Urothelium cell line (cell line): ENCODE measurements at regions not wholly inside any gene's neighbourhood (a gene's known extent, or its start where the extent isn't known, plus 50 kb on each side); places are given as distances from the start of the nearest gene placed in this dataset.
"Not testable (repeated sequence)": the region's sequence is repeated elsewhere in the genome, so short reads cannot be mapped to it uniquely, and the experiment has no call there.

Experiments
- DNase-seq: peaks from one replicate; pipeline ENCODE4 v3.0.0; 2011; ENCODE audit warnings: low spot score, mixed read lengths
- FAIRE-seq: peaks from 2 replicates; lab custom pipeline; 2011; peaks lifted over from hg19 to GRCh38; lab: Jason Lieb, UNC

DNA sequence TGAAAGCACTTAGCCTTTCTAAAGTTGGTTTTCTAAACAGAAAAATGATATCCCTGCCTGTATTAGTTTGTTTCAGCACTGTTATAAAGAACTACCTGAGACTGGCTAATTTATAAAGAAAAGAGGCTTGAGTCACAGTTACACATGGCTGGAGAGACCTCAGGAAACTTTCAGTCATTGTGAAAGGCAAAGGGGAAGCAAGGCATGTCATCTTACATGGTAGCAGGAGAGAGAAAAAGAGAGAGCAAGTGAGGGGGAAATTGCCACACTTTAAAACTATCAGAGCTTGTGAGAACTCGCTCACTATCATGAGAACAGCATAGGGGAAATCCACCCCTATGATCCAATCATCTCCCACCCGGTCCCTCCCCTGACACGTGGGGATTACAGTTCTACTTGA lies 64.9 kb downstream of the FAM170A start:
- DNase-seq (no peak), FAIRE-seq (no peak)

- no peak for DNase-seq
- FAIRE-seq = no peak
These were observed 76.7 kb downstream of the FAM170A start for GRCh38 chr5:119706049-119706448.

- no peak for FAIRE-seq
These were observed 78.9 kb downstream of the FAM170A start for GRCh38 chr5:119708076-119708790.

GRCh38 chr5:119721775-119722174 lies 92.4 kb downstream of the FAM170A start:
- DNase-seq (no peak), FAIRE-seq (no peak)

More at GRCh38 chr5:119708076-119708790, 78.9 kb downstream of the FAM170A start:
- no peak for DNase-seq

DNA sequence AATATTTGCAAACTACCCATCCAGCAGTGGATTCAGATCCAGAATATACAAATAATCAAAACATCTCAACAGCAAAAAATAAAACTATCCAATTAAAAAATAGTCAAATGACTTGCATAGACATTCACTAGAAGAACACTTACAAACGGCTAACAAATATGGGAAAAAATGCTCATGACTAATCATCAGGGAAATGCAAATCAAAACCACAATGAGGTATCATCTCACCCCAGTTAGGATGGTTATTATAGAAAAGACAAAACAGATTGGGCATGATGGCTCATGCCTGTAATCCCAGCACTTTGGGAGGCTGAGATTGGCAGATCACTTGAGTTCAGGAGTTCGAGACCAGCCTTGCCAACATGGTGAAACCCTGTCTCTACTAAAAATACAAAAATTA lies 95.9 kb downstream of the FAM170A start:
- FAIRE-seq, DNase-seq: not testable (repeated sequence)

GRCh38 chr5:119726544-119726943 lies 97.2 kb downstream of the FAM170A start:
- DNase-seq = no peak
- no peak for FAIRE-seq

DNA sequence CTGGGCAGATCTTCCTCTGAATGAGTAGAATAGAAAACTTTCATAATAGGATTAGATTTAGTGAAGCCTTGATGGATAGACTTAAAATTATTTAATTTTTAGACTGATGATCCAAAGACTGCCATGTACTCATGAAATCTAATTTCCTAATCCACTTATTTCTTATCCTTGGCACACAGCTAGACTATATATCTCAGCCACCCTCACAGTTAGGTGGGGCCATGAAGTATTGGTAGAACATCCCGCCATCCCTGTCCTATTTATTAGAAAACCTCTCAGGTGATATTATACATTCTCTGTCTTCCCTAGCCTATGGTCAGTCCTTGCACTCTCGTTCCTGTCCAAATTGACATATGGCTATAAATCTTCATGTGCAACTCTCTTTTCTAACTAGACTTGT lies 110.9 kb downstream of the FAM170A start:
- DNase-seq (no peak), FAIRE-seq (no peak)

GRCh38 chr5:119741691-119742090 lies 112.3 kb downstream of the FAM170A start:
- FAIRE-seq (no peak), DNase-seq (no peak)

DNA sequence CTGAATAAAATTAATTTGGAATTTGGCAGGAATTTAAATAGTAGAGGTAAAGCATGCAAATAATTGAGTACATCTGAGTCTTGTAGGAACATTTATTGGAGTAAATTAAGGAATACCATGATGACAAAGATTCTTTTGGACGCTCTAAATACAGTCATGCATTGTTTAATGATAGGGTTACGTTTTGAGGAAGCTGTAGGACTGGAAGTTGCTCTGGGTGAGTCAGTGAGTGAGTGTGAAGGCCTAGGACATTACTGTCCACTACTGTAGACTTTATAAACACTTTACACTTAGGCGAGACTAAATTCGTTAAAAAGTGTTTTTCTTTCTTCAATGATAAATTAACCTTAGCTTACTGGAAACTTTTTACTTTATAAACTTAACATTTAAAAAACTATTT lies 113.0 kb downstream of the FAM170A start:
- DNase-seq (no peak), FAIRE-seq (no peak)

GRCh38 chr5:119743927-119744326 lies 114.6 kb downstream of the FAM170A start:
- FAIRE-seq (no peak), DNase-seq (peak; percentile 32)

- FAIRE-seq = no peak
These were observed 116.6 kb downstream of the FAM170A start for GRCh38 chr5:119745976-119746375.

DNA sequence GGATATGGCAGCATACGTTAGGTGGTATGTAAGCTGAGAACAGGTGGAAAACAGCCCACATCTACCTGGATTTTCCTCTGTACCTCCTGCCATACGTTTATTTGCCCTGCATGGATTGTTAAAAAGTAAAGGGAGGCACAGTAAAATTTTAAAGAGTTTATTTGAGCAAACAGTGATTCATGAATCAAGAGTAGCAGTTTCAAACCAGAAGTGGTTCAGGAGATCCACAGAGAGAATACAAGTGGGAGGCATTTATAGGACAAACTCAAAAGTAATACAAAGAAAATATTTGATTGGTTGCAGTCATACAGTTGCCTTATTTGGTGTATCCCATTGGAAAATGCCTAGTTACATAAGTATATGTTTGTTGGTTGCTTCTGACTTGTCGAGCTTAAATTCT lies 117.6 kb downstream of the FAM170A start:
- no peak for DNase-seq
- no peak for FAIRE-seq

More at GRCh38 chr5:119745976-119746375, 116.6 kb downstream of the FAM170A start:
- no peak for DNase-seq

GRCh38 chr5:119750887-119751733 lies 121.8 kb downstream of the FAM170A start:
- FAIRE-seq (no peak), DNase-seq (no peak)

DNA sequence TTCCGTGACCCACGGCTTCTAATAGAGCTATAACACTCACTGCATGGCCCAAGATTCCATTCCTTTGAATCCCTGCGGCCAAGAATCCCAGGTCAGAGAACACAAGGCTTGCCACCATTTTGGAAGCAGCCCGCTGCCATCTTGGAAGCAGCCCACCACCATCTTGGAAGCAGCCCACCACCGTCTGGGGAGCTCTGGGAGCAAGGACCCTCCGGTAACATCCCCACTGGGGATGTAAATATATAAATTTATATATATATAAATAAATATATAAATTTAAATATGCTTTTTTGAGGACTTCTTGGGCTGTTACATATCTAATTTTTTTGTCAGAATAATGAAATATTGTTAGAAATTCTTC lies 122.4 kb downstream of the FAM170A start:
- DNase-seq (no peak), FAIRE-seq (no peak)

- DNase-seq = no peak
- FAIRE-seq = peak; percentile 73
These were observed 123.8 kb downstream of the FAM170A start for GRCh38 chr5:119752921-119753886.

- not testable (repeated sequence) for FAIRE-seq, DNase-seq
These were observed 125.5 kb downstream of the FAM170A start for GRCh38 chr5:119754825-119755224.

DNA sequence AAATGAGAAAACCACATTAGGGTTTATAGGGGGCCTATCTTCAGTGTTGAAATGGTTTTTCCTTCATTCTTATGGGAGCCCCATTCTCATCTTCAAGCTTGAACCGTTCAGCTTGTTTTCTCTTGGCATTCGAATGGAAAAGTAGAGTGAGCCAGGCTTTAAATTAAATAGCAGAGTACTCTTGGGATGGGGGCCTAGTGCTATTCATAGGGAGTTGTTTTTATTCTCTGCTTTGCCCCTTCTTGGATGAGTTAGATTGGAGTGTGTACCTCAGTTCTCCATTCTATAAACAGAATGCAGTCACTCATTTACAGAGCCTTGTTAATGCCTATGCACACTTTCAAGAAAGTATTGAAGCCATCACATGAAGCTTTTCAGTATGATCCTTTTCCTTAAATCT lies 127.9 kb downstream of the FAM170A start:
- FAIRE-seq (no peak), DNase-seq (no peak)

GRCh38 chr5:119769695-119770693 lies 140.6 kb downstream of the FAM170A start:
- not testable (repeated sequence) for DNase-seq, FAIRE-seq

GRCh38 chr5:119780145-119780544 lies 150.8 kb downstream of the FAM170A start:
- FAIRE-seq, DNase-seq: not testable (repeated sequence)

- FAIRE-seq (no peak), DNase-seq (no peak)
These were observed 155.7 kb downstream of the FAM170A start for GRCh38 chr5:119785057-119785456.
